Lower leg skin (tissue), 3 donors: ENCODE measurements at regions not wholly inside any gene's neighbourhood (a gene's known extent, or its start where the extent isn't known, plus 50 kb on each side); places are given as distances from the start of the nearest gene placed in this dataset.

ENCODE experiments used
- POLR2A ChIP-seq, 2 donors: fragments of 450-650 bp; IDR thresholded peaks; one replicate each; pipeline ENCODE4 v1.6.1; 2016 to 2017; ENCODE audit warnings: antibody characterized with exemption in 2 of 2, mild to moderate bottlenecking in 1 of 2, moderate library complexity in 1 of 2
- TF ChIP-seq, protein P1 (sequence below), 3 donors: fragments of 450-650 bp; IDR thresholded peaks; one replicate each; pipeline ENCODE4 v1.5.1; 2016; ENCODE audit warnings: antibody characterized with exemption in 3 of 3, mild to moderate bottlenecking in 3 of 3, moderate library complexity in 2 of 3

DNA sequence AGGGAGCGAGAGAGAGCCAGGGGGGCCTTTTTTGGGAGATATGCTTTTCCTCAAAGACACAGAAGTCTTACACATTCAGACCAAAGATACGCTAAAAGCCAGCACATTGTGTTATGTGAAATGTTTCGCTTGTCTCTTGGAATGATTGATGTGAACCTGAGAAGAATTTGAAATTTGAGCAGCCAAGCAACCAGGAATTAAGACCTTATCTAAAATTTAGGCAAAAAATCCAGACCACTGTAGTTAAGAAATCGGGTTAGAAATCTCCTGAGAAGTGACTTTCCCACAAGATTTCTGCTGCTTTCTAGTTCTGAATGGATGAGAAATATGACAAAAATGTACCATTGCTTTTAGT, 223.2 kb upstream of the GMDS start:
- TF ChIP-seq, protein P1, sequence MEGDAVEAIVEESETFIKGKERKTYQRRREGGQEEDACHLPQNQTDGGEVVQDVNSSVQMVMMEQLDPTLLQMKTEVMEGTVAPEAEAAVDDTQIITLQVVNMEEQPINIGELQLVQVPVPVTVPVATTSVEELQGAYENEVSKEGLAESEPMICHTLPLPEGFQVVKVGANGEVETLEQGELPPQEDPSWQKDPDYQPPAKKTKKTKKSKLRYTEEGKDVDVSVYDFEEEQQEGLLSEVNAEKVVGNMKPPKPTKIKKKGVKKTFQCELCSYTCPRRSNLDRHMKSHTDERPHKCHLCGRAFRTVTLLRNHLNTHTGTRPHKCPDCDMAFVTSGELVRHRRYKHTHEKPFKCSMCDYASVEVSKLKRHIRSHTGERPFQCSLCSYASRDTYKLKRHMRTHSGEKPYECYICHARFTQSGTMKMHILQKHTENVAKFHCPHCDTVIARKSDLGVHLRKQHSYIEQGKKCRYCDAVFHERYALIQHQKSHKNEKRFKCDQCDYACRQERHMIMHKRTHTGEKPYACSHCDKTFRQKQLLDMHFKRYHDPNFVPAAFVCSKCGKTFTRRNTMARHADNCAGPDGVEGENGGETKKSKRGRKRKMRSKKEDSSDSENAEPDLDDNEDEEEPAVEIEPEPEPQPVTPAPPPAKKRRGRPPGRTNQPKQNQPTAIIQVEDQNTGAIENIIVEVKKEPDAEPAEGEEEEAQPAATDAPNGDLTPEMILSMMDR (IDR thresholded peaks at IDR 0.05) = no peak
- no peak for TF ChIP-seq POLR2A (IDR thresholded peaks at IDR 0.05)
